Right lobe of liver (tissue), 4 donors: ENCODE measurements at regions not wholly inside any gene's neighbourhood (a gene's known extent, or its start where the extent isn't known, plus 50 kb on each side); places are given as distances from the start of the nearest gene placed in this dataset.

Source experiments
- POLR2A ChIP-seq: fragments of 450-650 bp; IDR thresholded peaks from one replicate; pipeline ENCODE4 v1.6.1; 2017; ENCODE audit warnings: antibody characterized with exemption, mild to moderate bottlenecking
- TF ChIP-seq, protein P1 (sequence below), 4 donors: fragments of 200-600 bp in 3 of 4; fragments of 450-650 bp in 1 of 4; IDR thresholded peaks; one replicate each; pipeline versions ENCODE4 v1.5.1 to v1.8.0; 2016 to 2022; ENCODE audit warnings: antibody characterized with exemption in 4 of 4, mild to moderate bottlenecking in 2 of 4
- donor health status: DM: no; HTN: no; CAD: no.
- donor health status: DM: no; HTN: no; CAD: no.
- donor health status: DM: no; HTN: yes; CAD: no.

DNA sequence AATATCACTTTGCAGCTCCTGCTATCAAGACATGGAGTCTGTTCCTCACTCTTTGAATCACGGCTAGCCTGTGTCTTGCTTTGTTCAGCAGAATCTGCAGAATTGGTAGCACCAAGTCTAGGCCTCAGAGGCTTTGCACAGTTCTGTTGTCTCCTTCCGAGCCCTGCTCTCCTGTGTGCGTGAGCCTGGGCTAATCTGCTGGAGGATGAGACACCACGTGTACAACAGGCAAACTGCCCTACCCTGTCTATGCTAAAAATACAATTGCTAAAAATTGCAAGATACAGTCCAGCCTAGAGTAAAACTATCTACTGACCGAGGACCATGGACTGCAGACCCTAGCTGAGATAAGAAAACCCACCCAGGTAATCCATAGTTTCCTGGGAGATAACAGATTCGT is 484.7 kb downstream of the NPIPA7 start:
- TF ChIP-seq POLR2A, result no peak
- TF ChIP-seq, protein P1, sequence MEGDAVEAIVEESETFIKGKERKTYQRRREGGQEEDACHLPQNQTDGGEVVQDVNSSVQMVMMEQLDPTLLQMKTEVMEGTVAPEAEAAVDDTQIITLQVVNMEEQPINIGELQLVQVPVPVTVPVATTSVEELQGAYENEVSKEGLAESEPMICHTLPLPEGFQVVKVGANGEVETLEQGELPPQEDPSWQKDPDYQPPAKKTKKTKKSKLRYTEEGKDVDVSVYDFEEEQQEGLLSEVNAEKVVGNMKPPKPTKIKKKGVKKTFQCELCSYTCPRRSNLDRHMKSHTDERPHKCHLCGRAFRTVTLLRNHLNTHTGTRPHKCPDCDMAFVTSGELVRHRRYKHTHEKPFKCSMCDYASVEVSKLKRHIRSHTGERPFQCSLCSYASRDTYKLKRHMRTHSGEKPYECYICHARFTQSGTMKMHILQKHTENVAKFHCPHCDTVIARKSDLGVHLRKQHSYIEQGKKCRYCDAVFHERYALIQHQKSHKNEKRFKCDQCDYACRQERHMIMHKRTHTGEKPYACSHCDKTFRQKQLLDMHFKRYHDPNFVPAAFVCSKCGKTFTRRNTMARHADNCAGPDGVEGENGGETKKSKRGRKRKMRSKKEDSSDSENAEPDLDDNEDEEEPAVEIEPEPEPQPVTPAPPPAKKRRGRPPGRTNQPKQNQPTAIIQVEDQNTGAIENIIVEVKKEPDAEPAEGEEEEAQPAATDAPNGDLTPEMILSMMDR (IDR thresholded peaks at IDR 0.05), result no peak
